Neuronal stem cell (in vitro differentiated cells): ENCODE measurements at regions not wholly inside any gene's neighbourhood (a gene's known extent, or its start where the extent isn't known, plus 50 kb on each side); places are given as distances from the start of the nearest gene placed in this dataset.

Experiments
- DNase-seq: peaks from one replicate; pipeline ENCODE4 v3.0.0-alpha.2; 2013; ENCODE audit warnings: low spot score
- H2AFZ ChIP-seq: one replicate; pipeline ENCODE4 v1.6.1; 2013; ENCODE audit warnings: mild to moderate bottlenecking, low read length, inconsistent platforms
- H2AK5ac ChIP-seq: 2 replicates; pipeline ENCODE4 v1.6.1; 2013; ENCODE audit warnings: low read depth, mild to moderate bottlenecking, inconsistent platforms, low read length, moderate library complexity, mixed read lengths
- H2BK120ac ChIP-seq: 2 replicates; pipeline ENCODE4 v1.6.1; 2013; ENCODE audit warnings: low read depth, mild to moderate bottlenecking, inconsistent platforms, low read length, moderate library complexity, mixed read lengths
- H2BK12ac ChIP-seq: one replicate; pipeline ENCODE4 v1.6.1; 2013; ENCODE audit warnings: low read length, inconsistent platforms
- H2BK15ac ChIP-seq: 2 replicates; pipeline ENCODE4 v1.6.1; 2013; ENCODE audit warnings: mild to moderate bottlenecking, low read length, inconsistent platforms, mixed read lengths
- H2BK5ac ChIP-seq: one replicate; pipeline ENCODE4 v1.6.1; 2013; ENCODE audit warnings: inconsistent platforms, mild to moderate bottlenecking, low read length, moderate library complexity
- H3K14ac ChIP-seq: one replicate; pipeline ENCODE4 v1.6.1; 2013; ENCODE audit warnings: low read length, inconsistent platforms
- H3K18ac ChIP-seq: 2 replicates; pipeline ENCODE4 v1.6.1; 2013; ENCODE audit warnings: low read length, inconsistent platforms
- H3K23ac ChIP-seq: 2 replicates; pipeline ENCODE4 v1.6.1; 2013; ENCODE audit warnings: low read depth, mild to moderate bottlenecking, mixed read lengths, low read length, inconsistent platforms; ENCODE audit not compliant: poor library complexity
- H3K27ac ChIP-seq: replicated peaks from 3 replicates; pipeline ENCODE4 v1.5.1; 2013; ENCODE audit warnings: low read length, inconsistent platforms
- H3K27me3 ChIP-seq, 3 experiments: 2 replicates each; pipeline ENCODE4 v1.6.1; 2013; ENCODE audit warnings: low read length in 3 of 3, mild to moderate bottlenecking in 2 of 3, inconsistent platforms in 1 of 3, low read depth in 1 of 3, mixed read lengths in 1 of 3, moderate library complexity in 1 of 3; ENCODE audit not compliant: control insufficient read depth in 3 of 3, insufficient read depth in 3 of 3
- H3K36me3 ChIP-seq, 2 donors: replicated peaks in 1 of 2; 2 replicates each; pipeline ENCODE4 v1.6.1; 2013; ENCODE audit warnings: low read length in 2 of 2; ENCODE audit not compliant: control insufficient read depth in 2 of 2, insufficient read depth in 2 of 2
- H3K4ac ChIP-seq: 2 replicates; pipeline ENCODE4 v1.6.1; 2013; ENCODE audit warnings: inconsistent platforms, mild to moderate bottlenecking, low read length, moderate library complexity
- H3K4me1 ChIP-seq, 2 donors: 1 replicate in 1 of 2; 2 replicates in 1 of 2; pipeline ENCODE4 v1.6.1; 2013; ENCODE audit warnings: low read length in 2 of 2, low read depth in 1 of 2; ENCODE audit not compliant: control insufficient read depth in 2 of 2, insufficient read depth in 1 of 2
- H3K4me2 ChIP-seq: one replicate; pipeline ENCODE4 v1.6.1; 2013; ENCODE audit warnings: mild to moderate bottlenecking, low read length, inconsistent platforms; ENCODE audit not compliant: insufficient read depth, poor library complexity, severe bottlenecking
- H3K4me3 ChIP-seq, 2 donors: 2 replicates each; pipeline ENCODE4 v1.5.1; 2013; ENCODE audit warnings: low read length in 2 of 2, mild to moderate bottlenecking in 2 of 2, inconsistent platforms in 1 of 2, moderate library complexity in 1 of 2
- H3K79me1 ChIP-seq: one replicate; pipeline ENCODE4 v1.6.1; 2013; ENCODE audit warnings: low read depth, mild to moderate bottlenecking, inconsistent platforms, low read length, moderate library complexity
- H3K9ac ChIP-seq: one replicate; pipeline ENCODE4 v1.6.1; 2013; ENCODE audit warnings: mild to moderate bottlenecking, low read depth, low read length, inconsistent platforms; ENCODE audit not compliant: poor library complexity
- H3K9me3 ChIP-seq, 2 donors: replicated peaks in 1 of 2; 2 replicates each; pipeline versions ENCODE3 to v1.6.1; 2013; ENCODE audit warnings: low read length in 2 of 2, mild to moderate bottlenecking in 2 of 2, inconsistent platforms in 1 of 2, low read depth in 1 of 2, mixed read lengths in 1 of 2, moderate library complexity in 1 of 2; ENCODE audit not compliant: control insufficient read depth in 2 of 2, insufficient read depth in 1 of 2
- H4K8ac ChIP-seq: one replicate; pipeline ENCODE4 v1.6.1; 2013; ENCODE audit warnings: low read depth, mild to moderate bottlenecking, inconsistent platforms, low read length, moderate library complexity
- H4K91ac ChIP-seq: one replicate; pipeline ENCODE4 v1.6.1; 2013; ENCODE audit warnings: low read length, low read depth, mild to moderate bottlenecking, inconsistent platforms; ENCODE audit not compliant: poor library complexity
- WGBS, 2 donors: extraction: QIAGEN DNeasy Blood & Tissue Kit; methylation state at CpG; one replicate each; pipeline ENCODE4 v1.1.7; 2013; ENCODE audit warnings: missing lambda C conversion rate in 2 of 2, mixed read lengths in 1 of 2; ENCODE audit not compliant: insufficient read length in 2 of 2, insufficient replicate concordance in 1 of 2; ENCODE audit errors: extremely low coverage in 2 of 2; 5-methylcytosine and 5-hydroxymethylcytosine counted together

- Histone ChIP-seq H3K9me3 (no peaks in the 10 kb centered on the region), H3K27me3 (no peaks in the 10 kb centered on the region), H3K14ac (no peak overlapping the region), H3K27ac (no peak overlapping the region), H3K4me1 (no peaks in the 10 kb centered on the region), H3K23ac (no peak overlapping the region), H4K91ac (no peak overlapping the region), H3K36me3 (no peaks in the 10 kb centered on the region), H3K4ac (no peak overlapping the region), H2BK12ac (no peak overlapping the region), H2BK120ac (no peak overlapping the region), H4K8ac (no peak overlapping the region), H2BK15ac (no peak overlapping the region), H2AFZ (no peak overlapping the region), H3K18ac (no peak overlapping the region), H3K4me2 (no peak overlapping the region), H3K4me3 (no peak overlapping the region), H3K79me1 (no peaks in the 10 kb centered on the region), H2BK5ac (no peak overlapping the region), H2AK5ac (no peak overlapping the region), H3K9ac (no peak overlapping the region)
- DNase-seq = no peak
- WGBS, 2 donors = no CpG with 5 or more reads among the region's 7 CpGs
These were observed 81.2 kb upstream of the GOT2 start for GRCh38 chr16:58815181-58815888.

GRCh38 chr16:58814348-58814801 is 80.3 kb upstream of the GOT2 start:
- H2AFZ ChIP-seq = peak overlapping the region; percentile 86
- no peak overlapping the region for H2AK5ac ChIP-seq
- no peak overlapping the region for H4K91ac ChIP-seq
- no peak overlapping the region for H3K18ac ChIP-seq
- H3K4ac ChIP-seq = no peak overlapping the region
- H3K14ac ChIP-seq = no peak overlapping the region
- no peak overlapping the region for H2BK12ac ChIP-seq
- H3K4me3 ChIP-seq = peak overlapping the region; percentile 28 to 68
- H3K4me2 ChIP-seq = peak overlapping the region; percentile 64
- no peaks in the 10 kb centered on the region for H3K4me1 ChIP-seq
- H4K8ac ChIP-seq = no peak overlapping the region
- H2BK5ac ChIP-seq = no peak overlapping the region
- no CpG with 5 or more reads among the region's 12 CpGs for WGBS, 2 donors
- H3K9ac ChIP-seq = no peak overlapping the region
- peak; percentile 54 for DNase-seq
- H3K23ac ChIP-seq = no peak overlapping the region
- no peak overlapping the region for H2BK15ac ChIP-seq
- no peaks in the 10 kb centered on the region for H3K79me1 ChIP-seq
- H3K9me3 ChIP-seq = no peaks in the 10 kb centered on the region
- H3K27ac ChIP-seq = no peak overlapping the region
- no peak overlapping the region for H2BK120ac ChIP-seq
- no peaks in the 10 kb centered on the region for H3K27me3 ChIP-seq
- no peaks in the 10 kb centered on the region for H3K36me3 ChIP-seq

- H3K9ac ChIP-seq = no peak overlapping the region
- no peaks in the 10 kb centered on the region for H3K79me1 ChIP-seq
- no peak overlapping the region for H3K4ac ChIP-seq
- H3K27me3 ChIP-seq = no peaks in the 10 kb centered on the region
- H4K8ac ChIP-seq = no peak overlapping the region
- H3K9me3 ChIP-seq = no peaks in the 10 kb centered on the region
- no peak overlapping the region for H3K27ac ChIP-seq
- H3K23ac ChIP-seq = no peak overlapping the region
- no CpG with 5 or more reads among the region's 3 CpGs for WGBS, 2 donors
- H2AK5ac ChIP-seq = no peak overlapping the region
- H2AFZ ChIP-seq = no peak overlapping the region
- H3K14ac ChIP-seq = no peak overlapping the region
- no peak overlapping the region for H2BK12ac ChIP-seq
- H2BK15ac ChIP-seq = no peak overlapping the region
- H3K36me3 ChIP-seq = no peaks in the 10 kb centered on the region
- DNase-seq = no peak
- H3K4me2 ChIP-seq = no peak overlapping the region
- no peaks in the 10 kb centered on the region for H3K4me1 ChIP-seq
- H4K91ac ChIP-seq = no peak overlapping the region
- no peak overlapping the region for H3K18ac ChIP-seq
- no peak overlapping the region for H3K4me3 ChIP-seq
- no peak overlapping the region for H2BK120ac ChIP-seq
- no peak overlapping the region for H2BK5ac ChIP-seq
These were observed 75.1 kb upstream of the GOT2 start for GRCh38 chr16:58809213-58809612.

- Histone ChIP-seq H3K9ac (no peak overlapping the region), H2AK5ac (no peak overlapping the region), H3K4me2 (no peak overlapping the region)
These were observed 73.2 kb upstream of the GOT2 start for GRCh38 chr16:58807276-58807675.

More at GRCh38 chr16:58807276-58807675, 73.2 kb upstream of the GOT2 start:
- Histone ChIP-seq H3K14ac (no peak overlapping the region), H4K91ac (no peak overlapping the region), H3K4ac (no peak overlapping the region), H2BK120ac (no peak overlapping the region), H3K18ac (no peak overlapping the region), H3K23ac (no peak overlapping the region), H3K36me3 (no peaks in the 10 kb centered on the region), H2BK12ac (no peak overlapping the region), H3K27me3 (no peaks in the 10 kb centered on the region), H3K79me1 (no peaks in the 10 kb centered on the region), H3K27ac (no peak overlapping the region), H3K9me3 (no peaks in the 10 kb centered on the region), H2BK5ac (no peak overlapping the region), H3K4me3 (no peak overlapping the region), H2BK15ac (no peak overlapping the region), H2AFZ (no peak overlapping the region), H3K4me1 (no peaks in the 10 kb centered on the region), H4K8ac (no peak overlapping the region)
- DNase-seq = no peak
